ENCODE measurements at regions not wholly inside any gene's neighbourhood (a gene's known extent, or its start where the extent isn't known, plus 50 kb on each side); places are given as distances from the start of the nearest gene placed in this dataset.
A peak's percentile ranks its signal among the peaks of the same experiment; 100 is the strongest.

- no peak for DNase-seq (ENCODE audit: extremely low read depth in 1 of 2, low read depth in 1 of 2)
Observed at GRCh38 chr15:57821826-57822225, 115.3 kb downstream of the POLR2M start.

- no peak for DNase-seq (ENCODE audit: extremely low read depth in 1 of 2, low read depth in 1 of 2)
Observed at GRCh38 chr15:57823325-57823882, 116.9 kb downstream of the POLR2M start.

- DNase-seq (ENCODE audit: extremely low read depth in 1 of 2, low read depth in 1 of 2) = no peak
Observed at GRCh38 chr15:57824186-57824585, 117.7 kb downstream of the POLR2M start.

- DNase-seq (ENCODE audit: extremely low read depth in 1 of 2, low read depth in 1 of 2) = no peak
Observed at GRCh38 chr15:57827021-57827420, 120.5 kb downstream of the POLR2M start.

GRCh38 chr15:57827971-57828370 is 121.5 kb downstream of the POLR2M start:
- DNase-seq (ENCODE audit: extremely low read depth in 1 of 2, low read depth in 1 of 2) = no peak

- no peak for DNase-seq (ENCODE audit: extremely low read depth in 1 of 2, low read depth in 1 of 2)
Observed at GRCh38 chr15:57832183-57832582, 125.7 kb downstream of the POLR2M start.

GRCh38 chr15:57835119-57835518 is 128.6 kb downstream of the POLR2M start:
- DNase-seq (ENCODE audit: extremely low read depth in 1 of 2, low read depth in 1 of 2) = no peak

GRCh38 chr15:57849317-57849716 is 142.8 kb downstream of the POLR2M start:
- no peak for DNase-seq (ENCODE audit: extremely low read depth in 1 of 2, low read depth in 1 of 2)

- no peak for DNase-seq (ENCODE audit: extremely low read depth in 1 of 2, low read depth in 1 of 2)
Observed at GRCh38 chr15:57854531-57854930, 148.0 kb downstream of the POLR2M start.

GRCh38 chr15:57857871-57858270 is 151.4 kb downstream of the POLR2M start:
- no peak for DNase-seq (ENCODE audit: extremely low read depth in 1 of 2, low read depth in 1 of 2)

GRCh38 chr15:57859130-57859685 is 152.7 kb downstream of the POLR2M start:
- no peak for DNase-seq (ENCODE audit: extremely low read depth in 1 of 2, low read depth in 1 of 2)

GRCh38 chr15:57861034-57861638 is 154.6 kb downstream of the POLR2M start:
- no peak for DNase-seq (ENCODE audit: extremely low read depth in 1 of 2, low read depth in 1 of 2)

GRCh38 chr15:57861815-57862586 is 155.5 kb downstream of the POLR2M start:
- no peak for DNase-seq (ENCODE audit: extremely low read depth in 1 of 2, low read depth in 1 of 2)

GRCh38 chr15:57862761-57863160 is 156.2 kb downstream of the POLR2M start:
- DNase-seq (ENCODE audit: extremely low read depth in 1 of 2, low read depth in 1 of 2) = no peak

- DNase-seq (ENCODE audit: extremely low read depth in 1 of 2, low read depth in 1 of 2) = no peak
Observed at GRCh38 chr15:57865294-57865693, 158.8 kb downstream of the POLR2M start.

- DNase-seq (ENCODE audit: extremely low read depth in 1 of 2, low read depth in 1 of 2) = peak; percentile 7 to 9
Observed at GRCh38 chr15:57866149-57866736, 159.7 kb downstream of the POLR2M start.

- DNase-seq (ENCODE audit: extremely low read depth in 1 of 2, low read depth in 1 of 2) = no peak
Observed at GRCh38 chr15:57867970-57868798, 161.7 kb downstream of the POLR2M start.

- DNase-seq (ENCODE audit: extremely low read depth in 1 of 2, low read depth in 1 of 2) = no peak
Observed at GRCh38 chr15:57870667-57871066, 164.2 kb downstream of the POLR2M start.

GRCh38 chr15:57872281-57873030 is 165.9 kb downstream of the POLR2M start:
- no peak for DNase-seq (ENCODE audit: extremely low read depth in 1 of 2, low read depth in 1 of 2)

All from stimulated activated CD8-positive, alpha-beta memory T cell treated with anti-CD3 and anti-CD28 coated beads, Interleukin-7, amount 100 ng/mL, for 48 hours (primary cell).